H1 (cell line): ENCODE measurements at regions not wholly inside any gene's neighbourhood (a gene's known extent, or its start where the extent isn't known, plus 50 kb on each side); places are given as distances from the start of the nearest gene placed in this dataset.

Experiments
- CTCF ChIA-PET: fragments of 300-600 bp; sonication (Branson Sonifier 250); formaldehyde crosslinking; loops from one replicate; lab custom pipeline; 2021; ENCODE audit not compliant: partially characterized antibody; lab: Charles Lee
- POLR2A ChIA-PET: fragments of 300-600 bp; sonication (Branson Sonifier 250); formaldehyde crosslinking; loops from one replicate; lab custom pipeline; 2021; ENCODE audit warnings: inconsistent platforms; ENCODE audit not compliant: partially characterized antibody; lab: Charles Lee
- DNase-seq, 2 experiments: peaks; one replicate each; pipeline versions ENCODE4 v3.0.0 to v3.0.0-alpha.2; 2010 to 2022; ENCODE audit warnings: low spot score in 2 of 2, low read depth in 1 of 2, mixed read lengths in 1 of 2
- FAIRE-seq: peaks from 2 replicates; lab custom pipeline; 2011; peaks lifted over from hg19 to GRCh38; lab: Jason Lieb, UNC
- H2AFZ ChIP-seq: 2 replicates; pipeline ENCODE4 v1.8.1; 2012; ENCODE audit warnings: low read length, inconsistent platforms
- H2AK5ac ChIP-seq: 2 replicates; pipeline ENCODE4 v1.6.1; 2013; ENCODE audit warnings: low read depth, low read length
- H2BK120ac ChIP-seq: replicated peaks from 2 replicates; pipeline ENCODE3; 2013; ENCODE audit warnings: low read depth, low read length, inconsistent platforms
- H2BK12ac ChIP-seq: 2 replicates; pipeline ENCODE4 v1.6.1; 2013; ENCODE audit warnings: low read depth, low read length
- H2BK15ac ChIP-seq: 2 replicates; pipeline ENCODE4 v1.6.1; 2013; ENCODE audit warnings: low read length
- H2BK20ac ChIP-seq: 2 replicates; pipeline ENCODE4 v1.6.1; 2013; ENCODE audit warnings: low read length
- H2BK5ac ChIP-seq: 2 replicates; pipeline ENCODE4 v1.6.1; 2013; ENCODE audit warnings: low read depth, low read length
- H3K14ac ChIP-seq: 2 replicates; pipeline ENCODE4 v1.6.1; 2013; ENCODE audit warnings: inconsistent platforms; ENCODE audit not compliant: insufficient read length
- H3K18ac ChIP-seq: 2 replicates; pipeline ENCODE4 v1.6.1; 2013; ENCODE audit warnings: low read length; ENCODE audit errors: extremely low read depth
- H3K23ac ChIP-seq: 2 replicates; pipeline ENCODE4 v1.6.1; 2013; ENCODE audit warnings: inconsistent platforms; ENCODE audit not compliant: insufficient read length
- H3K23me2 ChIP-seq: 2 replicates; pipeline ENCODE4 v1.6.1; 2013; ENCODE audit warnings: low read depth, low read length
- H3K27ac ChIP-seq: 2 replicates; pipeline ENCODE4 v1.6.1; 2011; ENCODE audit warnings: low read depth, low read length, inconsistent platforms
- H3K27me3 ChIP-seq, 4 experiments: replicated peaks in 1 of 4; 1 replicate in 1 of 4; 2 replicates in 3 of 4; pipeline versions ENCODE4 v1.6.1 to v1.8.1; 2011 to 2013; ENCODE audit warnings: low read length in 3 of 4, mild to moderate bottlenecking in 3 of 4, inconsistent platforms in 2 of 4, mixed read lengths in 2 of 4, moderate library complexity in 1 of 4; ENCODE audit not compliant: control insufficient read depth in 3 of 4, insufficient read depth in 3 of 4; ENCODE audit errors: extremely low read depth in 1 of 4
- H3K36me3 ChIP-seq, 4 experiments: 2 replicates each; pipeline versions ENCODE4 v1.6.1 to v1.8.1; 2011 to 2013; ENCODE audit warnings: mild to moderate bottlenecking in 4 of 4, low read length in 3 of 4, moderate library complexity in 2 of 4, control low read depth in 1 of 4, inconsistent platforms in 1 of 4; ENCODE audit not compliant: insufficient read depth in 4 of 4, control insufficient read depth in 2 of 4
- H3K4ac ChIP-seq: replicated peaks from 2 replicates; pipeline ENCODE3; 2013; ENCODE audit warnings: low read length, low read depth, mixed read lengths, inconsistent platforms; ENCODE audit not compliant: insufficient read length
- H3K4me1 ChIP-seq, 4 experiments: replicated peaks in 1 of 4; 1 replicate in 1 of 4; 2 replicates in 3 of 4; pipeline versions ENCODE4 v1.6.1 to v1.8.1; 2011 to 2013; ENCODE audit warnings: low read length in 3 of 4, inconsistent platforms in 2 of 4, mixed read lengths in 1 of 4; ENCODE audit not compliant: insufficient read depth in 4 of 4, control insufficient read depth in 3 of 4
- H3K4me2 ChIP-seq, 2 experiments: 2 replicates each; pipeline versions ENCODE4 v1.6.1 to v1.8.1; 2011 to 2013; ENCODE audit warnings: low read depth in 2 of 2, low read length in 2 of 2, control low read depth in 1 of 2, inconsistent platforms in 1 of 2, mild to moderate bottlenecking in 1 of 2; ENCODE audit not compliant: insufficient read depth in 1 of 2
- H3K4me3 ChIP-seq, 4 experiments: fragments of 200-600, 300-600 bp in 1 of 4; sonication (generic), shearing (Covaris generic), sonication (Bioruptor Twin) in 1 of 4; 2 replicates each; pipeline versions ENCODE4 v1.5.1 to v1.8.1; 2011 to 2016; ENCODE audit warnings: low read length in 4 of 4, low read depth in 3 of 4, control low read depth in 2 of 4, inconsistent platforms in 2 of 4, mild to moderate bottlenecking in 2 of 4, mixed read lengths in 1 of 4, moderate library complexity in 1 of 4; ENCODE audit not compliant: insufficient read depth in 2 of 4; ENCODE audit errors: extremely low read depth in 1 of 4
- H3K56ac ChIP-seq: replicated peaks from 2 replicates; pipeline ENCODE3; 2013; ENCODE audit warnings: low read depth, mild to moderate bottlenecking, mixed read lengths, low read length, inconsistent platforms; ENCODE audit not compliant: insufficient read length
- H3K79me1 ChIP-seq: 2 replicates; pipeline ENCODE4 v1.6.1; 2013; ENCODE audit warnings: low read depth, low read length, control low read depth
- H3K79me2 ChIP-seq, 2 experiments: 2 replicates each; pipeline versions ENCODE4 v1.6.1 to v1.8.1; 2012 to 2013; ENCODE audit warnings: low read length in 2 of 2, mild to moderate bottlenecking in 2 of 2, inconsistent platforms in 1 of 2; ENCODE audit not compliant: insufficient read depth in 2 of 2, control insufficient read depth in 1 of 2
- H3K9ac ChIP-seq, 4 experiments: replicated peaks in 1 of 4; 1 replicate in 1 of 4; 2 replicates in 3 of 4; pipeline versions ENCODE4 v1.6.1 to v1.8.1; 2011 to 2013; ENCODE audit warnings: low read depth in 3 of 4, low read length in 3 of 4, control low read depth in 2 of 4, mild to moderate bottlenecking in 2 of 4, moderate library complexity in 2 of 4, inconsistent platforms in 1 of 4; ENCODE audit errors: extremely low read depth in 1 of 4
- H3K9me3 ChIP-seq, 2 experiments: 2 replicates each; pipeline versions ENCODE4 v1.6.1 to v1.8.1; 2012 to 2013; ENCODE audit warnings: mild to moderate bottlenecking in 2 of 2, moderate library complexity in 2 of 2, control low read depth in 1 of 2, inconsistent platforms in 1 of 2, low read depth in 1 of 2, low read length in 1 of 2, mixed read lengths in 1 of 2; ENCODE audit not compliant: insufficient read depth in 2 of 2
- H4K20me1 ChIP-seq, 2 experiments: replicated peaks in 1 of 2; 2 replicates each; pipeline versions ENCODE3 to v1.8.1; 2011 to 2013; ENCODE audit warnings: inconsistent platforms in 2 of 2, low read length in 2 of 2, mild to moderate bottlenecking in 1 of 2; ENCODE audit not compliant: insufficient read depth in 2 of 2, control insufficient read depth in 1 of 2
- H4K5ac ChIP-seq: 2 replicates; pipeline ENCODE4 v1.6.1; 2013; ENCODE audit warnings: low read length, low read depth, mixed read lengths, inconsistent platforms; ENCODE audit not compliant: insufficient read length
- H4K8ac ChIP-seq: 2 replicates; pipeline ENCODE4 v1.8.0; 2013; ENCODE audit warnings: mild to moderate bottlenecking, moderate library complexity, low read length, inconsistent platforms; ENCODE audit not compliant: insufficient read depth; ENCODE audit errors: extremely low read depth
- H4K91ac ChIP-seq: replicated peaks from 2 replicates; pipeline ENCODE3; 2013; ENCODE audit warnings: low read length, mixed read lengths, inconsistent platforms; ENCODE audit not compliant: insufficient read length
- SAP30 ChIP-seq: fragments of 300-600 bp; sonication (generic); IDR thresholded peaks from 2 replicates; pipeline ENCODE4 v1.7.1; 2012; ENCODE audit warnings: low read length, moderate library complexity, mild to moderate bottlenecking, inconsistent platforms; ENCODE audit not compliant: insufficient read depth, insufficient replicate concordance

DNA sequence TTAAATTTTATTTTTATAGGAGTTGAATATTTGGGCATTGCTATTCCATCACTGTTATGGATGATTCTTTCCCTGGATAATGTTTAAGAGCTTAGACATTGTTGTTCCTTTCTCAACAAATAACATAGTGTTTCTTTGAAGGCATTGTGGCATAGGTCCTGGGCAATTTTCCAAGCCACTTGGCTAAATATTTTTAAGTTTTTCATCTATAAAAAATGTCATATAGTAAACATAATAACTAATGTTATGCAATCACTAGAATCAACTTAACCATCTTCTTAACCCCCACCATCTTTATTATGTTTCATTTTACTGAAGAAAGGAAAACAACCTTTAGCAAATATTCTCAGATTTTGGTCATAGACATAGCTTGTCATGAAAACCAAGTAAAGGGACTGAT lies 600.6 kb upstream of the LMO3 start:
- H3K79me2 ChIP-seq, result no peaks in the 10 kb centered on the region
- no peak overlapping the region for H2BK20ac ChIP-seq
- no peak overlapping the region for H3K9ac ChIP-seq
- no peaks in the 10 kb centered on the region for H4K20me1 ChIP-seq
- H3K18ac ChIP-seq, result no peak overlapping the region
- FAIRE-seq (no peak), DNase-seq (no peak)
- no peaks in the 10 kb centered on the region for H3K27me3 ChIP-seq
- H3K23me2 ChIP-seq, result no peaks in the 10 kb centered on the region
- no peak overlapping the region for H2BK15ac ChIP-seq
- no peak overlapping the region for H2AK5ac ChIP-seq
- H3K27ac ChIP-seq, result no peak overlapping the region
- TF ChIP-seq SAP30, result no peak
- POLR2A ChIA-PET, result no interaction called here
- no peak overlapping the region for H3K14ac ChIP-seq
- no peak overlapping the region for H3K23ac ChIP-seq
- CTCF ChIA-PET, result interaction anchor here (1.2 to 1.4 kb wide), 2 partner anchors 297 to 305 kb away, joined by 3 read pairs; no protein-coding TSS in a partner anchor
- H4K5ac ChIP-seq, result no peak overlapping the region
- no peak overlapping the region for H3K56ac ChIP-seq
- no peak overlapping the region for H3K4me3 ChIP-seq
- H2BK120ac ChIP-seq, result no peak overlapping the region
- H3K4me1 ChIP-seq, result peaks cover 0 to 2% (median 0%) of the 10 kb centered on the region in 4 experiments; a peak in 1 of 7 replicates
- no peaks in the 10 kb centered on the region for H3K79me1 ChIP-seq
- no peak overlapping the region for H4K91ac ChIP-seq
- no peak overlapping the region for H2BK5ac ChIP-seq
- no peak overlapping the region for H3K4ac ChIP-seq
- no peaks in the 10 kb centered on the region for H3K36me3 ChIP-seq
- no peak overlapping the region for H4K8ac ChIP-seq
- H2AFZ ChIP-seq, result no peak overlapping the region
- H2BK12ac ChIP-seq, result no peak overlapping the region
- H3K9me3 ChIP-seq, result peaks cover 7 to 9% of the 10 kb centered on the region in 2 experiments; a peak in 1 of 4 replicates
- no peak overlapping the region for H3K4me2 ChIP-seq
